Stimulated activated CD8-positive, alpha-beta memory T cell treated with anti-CD3 and anti-CD28 coated beads, Interleukin-2, amount 100 ng/mL, for 1 hour (primary cell): ENCODE measurements at regions not wholly inside any gene's neighbourhood (a gene's known extent, or its start where the extent isn't known, plus 50 kb on each side); places are given as distances from the start of the nearest gene placed in this dataset.

ENCODE experiments used
- DNase-seq, 2 donors: peaks; one replicate each; pipeline ENCODE4 v3.0.0-alpha.2; 2020; ENCODE audit warnings: low read depth in 2 of 2

DNA sequence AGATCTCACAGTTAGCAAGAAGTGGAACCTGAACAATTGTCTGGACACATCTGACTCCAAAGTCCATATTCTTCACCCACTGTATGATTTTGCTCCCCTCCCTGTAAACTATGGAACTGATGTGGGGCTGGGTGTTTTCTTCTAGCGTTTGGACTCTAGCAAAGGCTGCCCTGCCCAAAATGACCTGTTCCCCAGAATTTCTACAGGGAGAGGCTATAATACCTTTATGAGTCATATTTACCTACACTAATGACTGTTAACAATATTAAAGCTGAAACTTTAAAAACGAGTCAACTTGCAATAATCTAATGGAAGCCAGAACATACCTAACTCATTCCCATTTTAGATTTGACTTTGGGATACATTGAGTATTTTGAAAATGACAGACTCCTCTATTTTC lies 531.2 kb upstream of the CFAP20DC start:
- DNase-seq, result no peak

DNA sequence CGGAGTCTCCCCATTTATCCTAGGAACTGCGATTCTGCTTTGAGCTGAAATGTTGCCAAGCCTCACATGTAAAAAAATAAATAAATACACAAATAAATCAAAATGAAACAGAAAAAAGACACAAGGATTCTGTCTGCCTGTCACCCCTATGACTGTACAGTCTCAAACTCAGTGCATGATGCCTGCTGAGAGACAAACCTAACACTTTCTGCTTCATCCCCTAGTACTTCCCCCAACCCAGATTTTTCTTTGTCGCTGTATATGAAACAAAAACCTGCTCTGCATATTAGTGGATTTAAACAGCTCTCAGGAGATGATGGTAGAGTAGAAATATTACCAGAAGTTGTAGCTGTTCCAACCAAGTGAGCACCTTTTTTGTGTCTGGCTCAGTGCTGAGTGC lies 530.7 kb upstream of the CFAP20DC start:
- DNase-seq, result no peak

DNA sequence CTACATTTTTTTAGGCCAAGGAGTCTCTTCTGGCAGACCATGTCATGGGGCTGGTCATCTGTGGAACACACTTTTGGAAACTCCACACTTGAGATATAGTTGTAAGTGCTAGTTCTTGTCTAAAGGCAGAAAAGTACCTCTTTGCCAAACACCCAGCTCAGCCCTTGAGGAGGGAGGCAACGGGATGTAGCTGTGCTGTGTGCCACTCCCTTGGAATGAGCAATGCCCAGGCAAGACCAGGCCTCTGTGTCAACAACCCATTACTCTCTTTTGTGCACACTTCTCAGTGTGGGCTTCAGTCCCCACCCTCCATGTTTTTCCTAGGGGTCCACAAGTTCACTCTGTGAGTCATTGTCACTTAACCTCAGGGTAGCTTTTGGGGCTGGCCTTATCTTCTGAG lies 528.3 kb upstream of the CFAP20DC start:
- no peak for DNase-seq

DNA sequence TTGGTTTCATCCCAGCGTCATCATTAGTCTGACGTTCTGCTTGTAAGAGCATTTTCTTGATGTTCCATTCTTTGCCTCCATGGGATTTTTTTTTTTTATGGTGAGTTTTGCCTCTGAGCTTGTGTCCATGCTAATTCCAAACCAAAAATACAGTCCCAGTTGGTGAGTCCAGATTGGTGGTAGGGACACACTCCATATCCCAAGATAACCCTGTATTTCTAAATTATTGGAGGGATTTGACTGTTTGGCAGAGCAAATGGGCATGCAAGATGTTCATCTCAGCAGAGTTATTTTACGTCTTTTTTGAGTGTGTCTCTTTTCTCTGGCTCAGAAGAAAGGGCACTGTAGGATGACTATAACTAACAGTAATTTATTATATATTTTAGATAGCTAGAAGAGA lies 526.8 kb upstream of the CFAP20DC start:
- no peak for DNase-seq

DNA sequence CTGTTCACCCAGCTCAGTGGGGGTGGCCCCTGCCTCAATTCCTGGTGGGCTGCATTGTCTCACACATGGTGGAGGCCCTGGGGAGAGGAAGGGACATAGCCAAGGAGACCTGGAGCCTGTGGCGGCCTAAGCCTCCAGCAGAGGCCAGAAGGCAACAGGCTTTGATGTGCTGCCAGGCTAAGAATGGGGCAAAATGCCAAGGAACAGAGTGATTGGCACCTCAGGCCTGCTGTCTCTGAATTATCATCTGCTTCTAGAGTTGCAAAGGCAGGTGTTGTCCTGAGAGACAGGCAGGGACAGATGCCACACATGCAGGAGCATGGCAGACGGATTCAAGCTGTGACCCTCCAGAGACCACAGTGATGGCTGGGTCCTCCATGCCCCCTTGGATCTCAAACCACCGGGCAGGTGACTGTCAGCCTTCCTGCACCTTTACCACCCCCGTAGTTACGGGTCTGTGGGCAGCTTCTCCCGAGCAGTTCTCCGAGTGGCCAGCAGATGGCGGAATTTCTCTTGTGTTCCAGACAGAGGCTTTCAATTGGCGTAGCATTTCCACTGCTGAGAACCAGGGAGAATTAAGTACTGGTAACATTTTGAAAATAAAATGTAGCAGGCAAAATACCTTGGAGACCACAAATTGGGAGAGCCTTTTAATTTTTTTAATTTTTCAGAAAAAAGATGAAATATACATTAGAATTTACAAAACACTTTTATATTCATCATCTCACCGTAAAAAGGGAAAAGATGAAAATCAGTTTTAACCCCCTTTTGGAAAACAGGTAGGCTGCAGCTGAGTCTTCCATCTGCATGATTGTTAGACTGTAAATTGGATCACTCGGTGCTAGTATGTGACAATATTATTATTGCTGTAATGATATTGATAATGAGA lies 525.5 kb upstream of the CFAP20DC start:
- DNase-seq, result peak; percentile 75 to 77

DNA sequence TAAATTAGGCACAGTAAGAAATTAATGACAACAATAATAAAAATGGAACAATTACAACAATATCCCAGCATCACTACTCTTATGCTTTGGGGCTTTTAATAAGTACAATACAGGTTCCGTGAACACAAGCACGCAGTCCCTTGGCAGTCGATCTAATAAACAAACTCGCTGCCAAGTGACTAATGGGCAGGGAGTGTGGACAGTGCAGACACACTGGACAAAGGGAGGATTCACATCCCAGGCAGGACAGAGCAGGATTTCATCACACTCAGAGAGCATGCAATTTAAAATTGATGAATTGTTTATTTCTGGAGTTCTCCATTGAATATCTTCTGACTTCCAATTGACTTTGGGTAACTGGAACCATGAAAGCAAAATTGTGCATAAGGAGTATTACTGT lies 524.1 kb upstream of the CFAP20DC start:
- DNase-seq, result no peak

DNA sequence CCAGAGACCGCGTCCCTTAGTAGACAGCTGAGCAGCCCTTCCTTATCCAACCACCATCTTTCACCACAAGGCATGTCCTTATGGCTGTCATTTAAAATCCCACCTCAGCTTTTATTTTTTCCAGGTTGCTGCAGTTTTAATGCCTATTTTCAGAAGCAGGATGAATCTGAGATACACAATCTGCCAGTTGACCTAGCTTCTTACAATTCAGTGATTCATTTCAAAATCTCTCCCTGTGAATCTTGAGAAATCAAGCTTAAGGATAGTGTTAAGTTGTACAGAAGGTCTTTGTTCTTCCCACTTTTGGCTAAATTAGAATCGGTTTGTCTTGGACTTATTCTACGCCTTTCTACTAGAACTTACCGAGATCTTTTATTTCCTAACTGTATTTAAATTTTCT lies 522.3 kb upstream of the CFAP20DC start:
- DNase-seq, result no peak

DNA sequence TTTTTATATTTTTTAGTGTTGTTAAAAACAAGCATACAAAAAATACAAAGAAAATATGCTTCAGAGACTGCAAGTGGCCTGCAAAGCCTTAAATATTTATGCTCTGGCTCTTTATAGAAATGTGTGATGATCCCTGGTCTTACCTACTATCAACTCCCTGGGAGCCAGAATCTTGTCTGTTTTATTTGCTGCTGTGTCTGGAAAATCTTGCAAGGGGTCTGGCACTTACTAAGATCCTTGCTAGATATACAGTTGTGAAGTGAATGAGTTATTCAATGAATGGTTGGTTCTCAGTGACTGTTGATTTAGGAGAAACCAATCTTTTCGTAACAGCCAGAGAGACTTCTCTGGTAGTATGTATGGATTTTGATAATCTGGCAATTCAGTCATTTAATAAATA lies 521.0 kb upstream of the CFAP20DC start:
- no peak for DNase-seq

DNA sequence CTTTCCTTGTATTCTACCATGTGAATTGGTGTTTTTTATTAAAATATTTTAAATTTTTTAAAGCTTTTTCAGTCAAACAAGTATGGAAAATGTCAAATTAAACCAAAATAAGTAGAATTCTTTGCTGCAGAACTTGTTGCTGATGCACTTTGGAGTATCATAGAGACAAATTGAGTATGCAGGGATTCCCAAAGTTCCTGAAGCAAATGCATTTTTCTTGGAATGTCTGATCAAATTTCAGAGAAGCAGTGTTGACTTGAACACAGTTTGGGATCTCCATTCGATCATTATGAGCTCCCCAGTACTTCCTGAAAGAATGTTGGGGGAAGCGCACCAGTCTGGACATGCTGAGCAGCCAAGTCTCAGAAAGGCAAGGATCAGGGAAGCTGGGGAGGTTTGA lies 517.8 kb upstream of the CFAP20DC start:
- no peak for DNase-seq

DNA sequence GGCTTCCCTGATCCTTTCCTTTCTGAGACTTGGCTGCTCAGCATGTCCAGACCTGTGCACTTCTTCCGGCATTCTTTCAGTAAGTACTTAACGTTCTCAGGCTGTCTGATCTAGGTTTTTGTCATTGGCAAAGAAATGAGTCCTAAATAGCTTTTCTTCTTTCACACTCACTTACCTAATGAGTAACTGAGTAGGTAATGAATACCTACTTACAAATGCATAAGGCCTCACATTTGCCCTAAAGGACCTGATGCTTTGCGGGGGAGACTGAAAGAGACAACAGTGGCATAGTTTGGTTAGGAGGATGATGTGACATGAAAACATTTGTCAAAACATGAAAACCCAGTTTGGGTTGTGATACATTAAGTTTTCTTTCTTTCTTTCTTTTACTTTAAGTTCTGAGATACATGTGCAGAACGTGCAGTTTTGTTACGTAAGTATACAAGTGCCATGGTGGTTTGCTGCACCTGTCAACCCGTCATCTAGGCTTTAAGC lies 516.7 kb upstream of the CFAP20DC start:
- no peak for DNase-seq

DNA sequence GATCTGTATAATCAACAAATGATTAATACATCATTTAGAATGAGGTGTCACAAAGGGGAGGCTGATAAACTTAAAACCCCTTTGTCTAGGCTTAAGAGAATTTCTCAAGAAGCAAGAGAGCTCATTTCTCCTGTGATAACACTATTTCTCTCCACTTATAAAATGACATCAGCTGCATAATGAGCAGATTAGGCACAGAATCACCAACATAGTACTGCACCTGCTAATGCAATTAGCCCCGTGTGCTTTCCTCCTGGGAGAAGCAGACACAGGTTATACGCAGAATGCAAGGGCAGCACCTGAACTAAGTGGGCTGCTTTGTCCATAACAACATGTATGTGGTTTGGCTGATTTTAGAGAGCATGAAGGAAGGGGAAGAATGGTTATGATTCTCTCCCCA lies 515.3 kb upstream of the CFAP20DC start:
- DNase-seq, result no peak

DNA sequence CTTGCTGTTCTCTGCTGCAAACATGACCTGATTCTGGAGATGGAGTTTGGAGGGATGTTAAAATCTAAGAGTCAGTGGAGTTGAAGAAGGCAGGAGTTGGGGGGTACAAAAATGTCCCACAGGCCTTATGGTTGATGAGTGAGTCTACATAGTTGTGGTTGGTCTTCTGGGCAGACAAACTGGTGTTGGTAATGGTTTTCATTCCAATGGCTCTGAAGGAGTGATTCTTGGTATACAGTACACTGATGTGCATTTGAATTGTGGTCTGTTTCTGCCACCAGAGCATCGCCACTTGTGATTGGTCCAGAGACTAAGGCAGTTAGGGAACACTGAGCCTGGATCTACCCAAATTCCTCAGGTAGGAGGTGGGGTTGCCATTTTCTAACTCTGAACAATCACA lies 514.1 kb upstream of the CFAP20DC start:
- DNase-seq, result no peak

DNA sequence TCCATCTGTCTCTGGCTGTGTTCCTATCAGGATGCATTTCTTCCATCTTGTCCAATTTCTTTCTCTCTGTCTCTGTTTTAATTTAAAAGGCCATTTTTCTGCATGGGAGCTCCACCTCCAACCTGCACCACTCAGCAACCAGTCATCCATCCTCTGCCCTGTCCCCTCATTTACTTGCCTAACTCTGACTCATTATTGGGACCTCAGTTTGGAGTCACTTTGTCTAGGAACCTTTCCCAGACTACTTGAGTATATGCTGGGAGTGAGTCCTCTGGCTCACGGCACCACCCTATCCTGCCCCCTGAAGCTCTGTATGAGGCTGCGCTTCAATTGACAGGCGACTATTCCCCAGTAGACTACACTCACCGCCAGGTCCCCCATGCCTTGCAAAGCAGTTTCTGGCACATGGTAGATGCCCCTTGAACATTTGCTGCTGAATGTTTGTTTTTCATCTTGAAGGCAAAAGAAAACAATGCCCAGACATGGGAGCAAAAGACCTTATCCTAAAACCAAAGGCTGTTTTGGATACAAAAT lies 513.3 kb upstream of the CFAP20DC start:
- DNase-seq, result no peak

DNA sequence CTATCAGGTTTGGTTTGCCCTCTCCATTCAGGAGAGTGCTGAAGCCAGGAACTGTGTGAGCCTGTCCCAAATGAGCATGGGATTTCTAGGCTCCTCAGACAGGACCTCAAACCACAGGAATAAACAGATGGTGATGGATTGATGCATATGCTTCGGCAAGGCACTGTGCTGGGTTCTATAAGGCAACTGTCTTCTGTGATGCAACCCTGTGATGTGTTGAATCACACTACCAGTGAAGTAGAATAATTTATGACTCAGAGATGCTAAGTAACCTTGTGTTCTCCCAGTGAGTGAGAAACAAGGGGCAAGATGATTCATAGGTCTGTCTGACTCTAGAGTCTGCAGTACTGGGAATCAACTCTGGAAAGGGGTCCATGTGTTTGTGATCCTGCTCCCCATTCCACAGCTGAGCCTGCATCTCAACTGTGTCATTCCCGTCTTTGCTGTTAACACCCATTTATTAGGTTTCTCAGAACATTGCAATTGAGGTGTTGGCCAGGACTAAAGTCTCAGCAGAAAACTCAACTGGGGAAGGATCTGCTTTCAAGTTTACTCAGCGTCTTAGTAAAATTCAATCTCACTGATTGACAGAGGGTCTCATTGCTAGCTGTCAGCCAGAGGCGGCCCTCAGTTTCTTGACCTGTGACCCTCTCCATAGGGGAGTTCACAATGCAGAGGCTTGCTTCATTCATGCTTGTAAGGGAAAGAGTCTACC lies 510.1 kb upstream of the CFAP20DC start:
- DNase-seq, result no peak

DNA sequence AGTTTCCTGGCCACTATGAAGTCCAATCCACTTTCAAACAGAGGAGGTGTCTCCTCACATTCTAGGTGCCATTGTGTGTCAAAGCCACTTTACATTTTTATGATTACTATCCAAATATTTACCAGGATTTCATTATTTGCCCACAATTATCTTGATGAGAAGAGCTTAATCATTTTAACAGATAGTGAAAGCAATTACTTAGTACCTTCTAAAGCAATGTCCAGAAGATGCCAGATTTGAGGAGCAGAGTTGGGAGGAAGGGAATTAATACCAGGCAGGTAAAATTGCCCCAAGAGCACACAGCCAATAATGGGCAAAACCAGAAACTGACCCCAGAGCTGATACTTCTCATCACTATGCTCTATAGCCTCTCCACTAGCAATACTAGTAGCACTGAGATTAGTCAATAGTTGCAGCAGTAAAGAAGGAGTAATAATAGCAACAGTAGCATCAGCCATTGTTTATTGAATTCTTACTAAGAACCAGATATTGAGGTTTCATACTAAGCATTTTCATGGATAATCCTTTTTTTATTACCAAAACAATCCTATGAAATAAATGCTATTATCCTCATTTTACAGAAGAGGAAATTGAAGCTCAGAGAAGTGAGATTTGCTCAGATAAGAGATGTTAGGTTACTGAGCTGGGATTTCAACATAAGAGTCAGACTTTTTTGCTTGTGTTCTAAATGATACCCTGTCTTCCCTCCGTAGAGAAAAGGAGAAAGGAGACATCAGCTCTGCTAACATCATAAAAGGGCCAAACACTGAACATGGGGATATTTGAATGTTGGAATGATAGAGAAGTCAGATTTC lies 509.3 kb upstream of the CFAP20DC start:
- DNase-seq, result no peak

DNA sequence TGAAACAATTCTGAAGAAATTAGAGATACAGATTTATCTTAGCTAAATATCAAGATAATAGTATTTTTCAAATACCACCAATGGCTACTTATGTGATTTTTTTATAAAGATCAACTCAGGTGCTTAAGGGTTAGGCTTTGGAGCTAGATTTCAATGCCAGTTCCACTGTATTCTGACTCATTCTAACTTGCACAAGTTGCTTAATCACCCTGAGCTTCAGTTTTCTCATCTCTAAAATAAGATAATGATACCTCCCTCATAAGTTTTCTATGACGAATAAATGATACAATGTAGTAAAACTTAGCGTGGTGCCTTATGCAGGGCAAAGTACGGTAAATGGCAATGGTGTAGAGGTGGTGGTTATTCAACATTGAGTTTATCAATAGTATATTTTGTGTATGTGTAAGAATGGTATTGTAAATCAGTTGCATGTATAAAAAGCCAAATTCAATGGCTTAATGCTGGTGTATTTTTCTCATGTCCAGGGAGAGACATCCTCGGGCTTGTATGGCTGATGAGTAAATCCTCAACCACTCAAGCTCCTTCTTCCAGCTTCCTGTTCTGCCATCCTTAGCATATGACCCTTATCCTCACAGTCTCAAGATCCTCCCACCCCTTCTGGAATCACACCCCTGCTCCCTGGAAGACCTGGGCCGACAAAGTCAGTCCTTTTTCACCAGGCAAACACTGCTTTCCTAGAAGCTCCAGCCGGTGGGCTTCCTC lies 505.9 kb upstream of the CFAP20DC start:
- DNase-seq, result no peak

DNA sequence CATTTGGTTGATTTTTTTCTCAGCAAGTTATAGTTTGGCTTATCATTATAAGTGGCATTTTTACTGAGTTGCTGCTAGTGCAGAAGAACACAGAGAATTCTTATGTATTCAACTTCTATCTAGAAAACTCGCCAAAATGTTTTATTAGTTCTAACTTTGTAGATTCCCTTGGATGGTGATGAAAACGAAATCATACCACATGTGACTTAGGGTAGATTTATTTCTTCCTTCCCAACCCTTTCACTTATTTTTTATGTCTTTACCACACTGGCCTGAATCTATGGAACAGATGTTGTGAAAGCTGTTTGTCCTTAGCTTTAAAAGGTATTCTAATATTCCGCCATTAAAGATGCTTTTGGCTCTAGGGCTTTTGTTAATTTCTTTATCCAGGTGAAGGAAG lies 503.3 kb upstream of the CFAP20DC start:
- DNase-seq, result no peak

DNA sequence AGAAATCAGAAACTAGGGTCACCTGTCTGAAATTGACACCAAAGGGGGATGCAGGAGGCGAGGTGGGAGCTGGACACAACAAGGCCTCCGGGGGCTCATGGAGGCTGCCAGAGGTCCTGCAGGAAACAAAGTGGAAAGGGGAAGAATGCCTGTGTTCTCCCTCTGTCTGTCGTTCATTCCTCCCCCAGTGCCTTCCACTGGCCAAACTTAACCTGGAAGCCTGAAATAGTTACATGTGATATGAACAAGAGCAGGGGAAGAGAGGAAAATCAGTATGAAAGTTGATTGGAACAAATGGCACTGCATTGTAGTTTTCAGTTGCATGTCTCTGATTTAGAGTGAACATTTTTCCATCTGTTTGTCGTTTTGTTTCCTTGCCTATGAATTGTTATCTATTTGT lies 502.0 kb upstream of the CFAP20DC start:
- no peak for DNase-seq

DNA sequence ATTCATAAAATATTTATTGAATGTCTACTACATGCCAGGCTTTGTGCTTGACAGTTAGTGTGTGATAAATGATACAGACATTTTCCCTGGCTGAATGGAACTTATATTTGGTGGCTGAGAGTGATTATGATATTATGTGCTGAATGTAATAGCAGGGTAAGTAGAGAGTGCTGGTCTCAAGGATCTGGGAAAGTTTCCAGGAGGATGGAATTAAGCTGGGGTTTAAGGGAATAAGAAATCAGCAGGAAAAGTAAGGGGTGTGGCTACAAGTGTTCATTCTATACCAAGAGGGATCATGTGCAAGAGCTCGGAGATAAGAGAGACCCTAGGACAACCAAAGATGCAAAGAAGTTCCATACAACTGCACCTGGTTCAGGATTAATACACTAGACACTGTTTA lies 500.1 kb upstream of the CFAP20DC start:
- DNase-seq, result no peak

DNA sequence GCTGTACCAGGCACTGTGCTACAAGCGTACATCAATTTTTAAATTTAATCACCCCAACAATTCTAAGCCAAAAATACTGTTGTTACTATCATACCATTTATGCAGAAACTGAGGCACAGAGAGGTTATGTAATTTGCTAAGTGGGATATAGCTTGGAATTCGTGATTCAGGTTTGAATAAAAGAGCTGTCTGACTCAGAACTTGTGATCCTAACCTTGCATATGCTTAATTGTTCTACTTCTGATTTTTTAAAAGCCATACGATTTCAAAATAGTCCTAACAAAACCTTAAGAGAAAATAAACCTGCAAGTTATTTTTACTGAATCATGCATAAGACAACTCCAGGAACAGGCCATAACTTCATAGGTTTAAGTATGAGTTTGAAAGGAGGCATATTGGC lies 498.0 kb upstream of the CFAP20DC start:
- DNase-seq, result no peak

DNA sequence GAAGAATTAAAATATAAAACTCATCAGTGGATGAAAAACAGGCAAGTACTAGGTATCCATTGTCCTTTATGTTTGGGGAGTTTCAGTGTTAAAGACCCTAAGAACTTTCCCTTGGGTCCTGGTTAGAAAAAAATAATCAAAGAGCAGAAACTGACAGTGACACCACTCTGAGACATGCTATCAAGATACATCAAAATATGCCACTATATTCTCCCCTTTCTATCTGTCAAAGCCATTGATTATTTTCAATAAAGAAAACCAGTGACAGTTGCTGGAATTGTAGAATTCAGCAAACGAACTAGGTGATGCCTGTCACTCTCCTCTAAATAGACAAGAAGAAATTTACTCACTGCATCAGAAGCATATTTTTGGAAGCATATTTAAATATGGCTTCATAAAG lies 496.7 kb upstream of the CFAP20DC start:
- no peak for DNase-seq
